Colonic mucosa (tissue), 4 donors: ENCODE measurements at regions not wholly inside any gene's neighbourhood (a gene's known extent, or its start where the extent isn't known, plus 50 kb on each side); places are given as distances from the start of the nearest gene placed in this dataset.
A peak's percentile ranks its signal among the peaks of the same experiment; 100 is the strongest.

Experiments used
- DNase-seq: peaks from one replicate; pipeline ENCODE4 v3.0.0-alpha.2; 2020
- H3K27ac ChIP-seq: fragments of 200-600 bp; one replicate; pipeline ENCODE4 v1.8.0; 2021
- H3K27me3 ChIP-seq: fragments of 200-600 bp; one replicate; pipeline ENCODE4 v1.8.0; 2021
- H3K36me3 ChIP-seq: fragments of 200-600 bp; one replicate; pipeline ENCODE4 v1.8.0; 2021
- H3K4me1 ChIP-seq: fragments of 200-600 bp; one replicate; pipeline ENCODE4 v1.8.0; 2021; ENCODE audit warnings: mild to moderate bottlenecking
- H3K4me3 ChIP-seq: fragments of 200-600 bp; one replicate; pipeline ENCODE4 v1.8.0; 2021
- H3K9ac ChIP-seq, 2 donors: one replicate each; pipeline ENCODE4 v1.7.0; 2013; ENCODE audit warnings: control low read depth in 2 of 2, low read depth in 2 of 2, low read length in 2 of 2
- H3K9me3 ChIP-seq: fragments of 200-600 bp; one replicate; pipeline ENCODE4 v1.8.0; 2021
- intact Hi-C: fragments of 100-400 bp; cut with DNase I; formaldehyde crosslinking; loops from one replicate; pipeline ENCODE4 v1.14.1; 2022
- TF ChIP-seq, protein P1 (sequence below): fragments of 200-600 bp; IDR thresholded peaks from one replicate; pipeline ENCODE4 v1.8.0; 2022; ENCODE audit warnings: antibody characterized with exemption, mild to moderate bottlenecking
- donor health status: healthy.
- donor health status: DM: no; HTN: no; CAD: no.
- donor health status: DM: no; HTN: no; CAD: no.

DNA sequence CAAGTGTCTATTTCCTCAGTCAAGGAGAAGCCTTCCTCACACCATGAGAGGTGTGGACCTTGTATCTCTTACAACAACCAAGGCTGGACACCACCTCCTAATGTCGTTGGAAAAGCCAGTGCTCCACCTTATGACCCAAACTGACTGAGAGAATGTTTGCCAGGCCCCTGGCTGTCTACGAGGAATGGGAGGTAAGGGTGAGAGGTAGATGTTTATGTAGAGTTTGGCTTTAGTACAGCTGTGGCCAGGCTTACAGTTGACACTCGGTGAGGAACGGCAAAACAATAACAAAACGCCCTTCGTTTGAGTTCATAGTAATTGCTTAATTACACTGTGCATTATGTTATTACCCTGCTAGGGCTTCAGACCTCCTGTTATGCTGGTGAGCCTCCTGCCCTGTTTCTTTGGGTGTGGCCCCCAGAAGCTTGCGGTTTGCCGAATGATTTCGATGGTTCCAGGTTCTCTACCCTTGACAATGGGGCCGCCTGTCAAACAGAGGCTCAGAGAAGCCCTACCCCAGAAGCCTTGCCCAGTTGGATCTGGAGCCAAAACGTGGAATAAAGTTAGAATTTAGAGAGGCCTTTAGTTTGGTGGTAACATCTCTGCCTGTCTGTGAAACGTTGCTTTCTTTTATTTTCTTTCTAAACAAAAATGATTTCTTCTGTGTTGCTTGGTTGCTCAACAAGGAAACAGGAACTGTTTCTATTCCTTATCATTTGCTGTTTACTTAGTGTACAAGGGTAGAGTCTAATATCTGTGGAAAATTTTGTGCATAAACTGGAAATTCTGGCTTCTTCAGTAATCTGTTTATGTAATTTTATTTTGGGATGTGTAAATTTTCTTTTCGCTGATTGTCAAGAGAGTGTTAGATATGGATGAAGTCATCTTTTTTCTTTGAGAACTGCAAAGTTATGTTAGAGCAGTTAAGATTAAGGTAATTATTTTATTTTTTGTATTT is 60.4 kb upstream of the FOXQ1 start:
- peak; percentile 57 for DNase-seq
- peak overlapping the region; percentile 5 for H3K27ac ChIP-seq
- TF ChIP-seq, protein P1, sequence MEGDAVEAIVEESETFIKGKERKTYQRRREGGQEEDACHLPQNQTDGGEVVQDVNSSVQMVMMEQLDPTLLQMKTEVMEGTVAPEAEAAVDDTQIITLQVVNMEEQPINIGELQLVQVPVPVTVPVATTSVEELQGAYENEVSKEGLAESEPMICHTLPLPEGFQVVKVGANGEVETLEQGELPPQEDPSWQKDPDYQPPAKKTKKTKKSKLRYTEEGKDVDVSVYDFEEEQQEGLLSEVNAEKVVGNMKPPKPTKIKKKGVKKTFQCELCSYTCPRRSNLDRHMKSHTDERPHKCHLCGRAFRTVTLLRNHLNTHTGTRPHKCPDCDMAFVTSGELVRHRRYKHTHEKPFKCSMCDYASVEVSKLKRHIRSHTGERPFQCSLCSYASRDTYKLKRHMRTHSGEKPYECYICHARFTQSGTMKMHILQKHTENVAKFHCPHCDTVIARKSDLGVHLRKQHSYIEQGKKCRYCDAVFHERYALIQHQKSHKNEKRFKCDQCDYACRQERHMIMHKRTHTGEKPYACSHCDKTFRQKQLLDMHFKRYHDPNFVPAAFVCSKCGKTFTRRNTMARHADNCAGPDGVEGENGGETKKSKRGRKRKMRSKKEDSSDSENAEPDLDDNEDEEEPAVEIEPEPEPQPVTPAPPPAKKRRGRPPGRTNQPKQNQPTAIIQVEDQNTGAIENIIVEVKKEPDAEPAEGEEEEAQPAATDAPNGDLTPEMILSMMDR: no peak

DNA sequence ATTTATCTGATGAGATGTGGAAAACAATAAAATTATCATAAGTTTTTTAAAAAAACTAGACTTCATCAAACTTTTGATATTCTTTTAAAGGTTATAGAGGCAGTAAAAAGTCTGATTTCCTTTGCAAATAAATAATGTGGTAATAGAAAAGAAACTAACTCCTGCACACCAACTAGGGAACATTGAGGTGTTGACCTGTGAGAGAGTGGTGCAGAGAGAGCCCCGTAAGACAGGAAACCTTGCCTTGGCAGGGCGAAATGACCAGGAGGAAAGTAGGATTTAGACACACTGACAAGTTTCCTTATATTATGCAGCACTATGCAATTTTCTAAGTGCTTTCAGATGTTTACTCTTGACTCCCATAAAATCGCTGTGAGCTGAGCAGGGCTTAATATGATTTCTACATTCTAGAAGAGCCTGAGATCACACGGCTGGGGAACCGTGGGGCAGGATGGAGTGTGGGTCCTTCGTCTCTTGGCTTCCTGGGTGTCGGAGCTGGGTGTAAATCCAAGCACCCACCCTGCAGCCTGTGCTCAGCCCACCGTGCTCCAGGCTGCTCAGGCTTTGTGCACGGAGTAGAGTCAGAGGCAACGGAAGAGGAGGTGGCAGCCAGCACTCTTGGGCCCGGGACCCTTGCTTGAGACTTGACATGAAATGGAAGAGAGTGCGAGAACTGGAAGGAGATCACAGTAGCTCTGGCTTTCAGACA is 61.3 kb upstream of the FOXQ1 start:
- TF ChIP-seq, protein P1: no peak
- no peak overlapping the region for H3K4me3 ChIP-seq
- no peaks in the 10 kb centered on the region for H3K36me3 ChIP-seq
- H3K27ac ChIP-seq: peak overlapping the region; percentile 5
- no peaks in the 10 kb centered on the region for H3K4me1 ChIP-seq
- no peaks in the 10 kb centered on the region for H3K9me3 ChIP-seq
- intact Hi-C loops: no loop called here
- no peaks in the 10 kb centered on the region for H3K27me3 ChIP-seq
- peak; percentile 29 for DNase-seq
- peak overlapping the region in 1 of 2 donors; percentile 38 for H3K9ac ChIP-seq

More for the DNA sequence above, 60.4 kb upstream of the FOXQ1 start:
- intact Hi-C loops: no loop called here
- Histone ChIP-seq H3K27me3 (no peaks in the 10 kb centered on the region), H3K36me3 (no peaks in the 10 kb centered on the region), H3K4me1 (no peaks in the 10 kb centered on the region), H3K9ac (peak overlapping the region in 1 of 2 donors; percentile 38), H3K9me3 (no peaks in the 10 kb centered on the region), H3K4me3 (no peak overlapping the region)

DNA sequence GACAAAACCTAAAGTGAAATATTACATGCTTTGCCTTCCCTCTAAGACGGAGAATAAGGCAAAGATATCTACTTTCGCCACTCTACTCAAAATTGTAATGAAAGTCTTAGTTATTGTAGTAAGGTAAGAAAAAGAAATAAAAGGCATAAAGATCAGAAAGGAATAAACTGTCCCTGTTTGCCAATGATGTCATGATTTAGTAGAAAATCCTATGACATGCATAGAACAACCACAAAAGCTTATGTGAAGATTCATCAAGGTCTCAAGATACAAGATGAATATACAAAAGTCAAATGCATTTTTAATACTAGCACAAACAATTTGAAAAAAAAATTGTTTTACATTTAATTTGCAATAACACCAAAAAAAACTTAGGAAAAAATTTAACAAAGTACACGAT is 64.0 kb upstream of the FOXQ1 start:
- no peaks in the 10 kb centered on the region for H3K9me3 ChIP-seq
- no peaks in the 10 kb centered on the region for H3K4me1 ChIP-seq
- TF ChIP-seq, protein P1: no peak
- H3K27ac ChIP-seq: no peak overlapping the region
- intact Hi-C loops: no loop called here
- no peaks in the 10 kb centered on the region for H3K27me3 ChIP-seq
- no peaks in the 10 kb centered on the region for H3K36me3 ChIP-seq
- H3K9ac ChIP-seq: no peak overlapping the region
- no peak overlapping the region for H3K4me3 ChIP-seq
- no peak for DNase-seq

DNA sequence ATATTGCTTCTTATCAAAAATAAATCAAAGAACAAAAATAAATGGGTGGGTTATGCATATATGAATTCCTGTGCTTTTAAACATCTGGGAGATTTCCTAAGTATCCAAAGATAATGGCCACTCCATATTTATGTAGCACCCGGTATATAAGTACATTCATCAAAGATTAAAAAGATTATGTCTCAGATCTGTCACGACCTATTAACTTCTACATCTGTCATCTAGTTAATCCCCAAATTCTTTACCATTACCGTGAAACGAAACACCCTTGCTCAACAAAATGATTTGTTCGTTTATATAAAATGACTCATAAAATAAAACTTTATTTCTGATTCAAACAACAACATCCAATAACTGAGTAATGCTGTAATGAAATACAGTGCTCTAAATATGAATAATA is 64.8 kb upstream of the FOXQ1 start:
- Histone ChIP-seq H3K9me3 (no peaks in the 10 kb centered on the region), H3K9ac (no peak overlapping the region), H3K27ac (no peak overlapping the region), H3K27me3 (no peaks in the 10 kb centered on the region), H3K4me3 (no peak overlapping the region), H3K36me3 (no peaks in the 10 kb centered on the region), H3K4me1 (no peaks in the 10 kb centered on the region)
- TF ChIP-seq, protein P1: no peak
- no peak for DNase-seq
- intact Hi-C loops: no loop called here

DNA sequence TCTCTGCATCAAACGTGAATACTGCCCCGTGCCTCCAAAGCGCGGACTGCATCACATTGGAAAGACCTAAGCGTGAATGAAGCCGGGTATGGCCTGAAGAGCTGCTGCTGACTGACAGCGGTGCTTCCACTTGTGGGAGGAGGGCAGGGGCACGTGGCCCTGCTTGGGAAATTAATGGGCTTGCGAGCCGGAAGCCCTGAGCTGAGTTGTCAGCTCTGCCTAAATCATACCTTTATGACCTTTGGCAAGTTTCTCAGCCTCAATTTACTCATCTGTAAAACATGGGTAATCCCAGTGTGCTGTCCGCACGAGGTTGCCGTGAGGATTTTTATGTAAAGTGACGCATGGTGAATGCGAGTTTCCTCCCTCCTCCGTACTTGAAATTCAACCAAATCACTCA is 67.0 kb upstream of the FOXQ1 start:
- TF ChIP-seq, protein P1: no peak
- H3K36me3 ChIP-seq: no peaks in the 10 kb centered on the region
- no peaks in the 10 kb centered on the region for H3K4me1 ChIP-seq
- intact Hi-C loops: no loop called here
- no peaks in the 10 kb centered on the region for H3K27me3 ChIP-seq
- no peak overlapping the region for H3K9ac ChIP-seq
- H3K27ac ChIP-seq: no peak overlapping the region
- H3K9me3 ChIP-seq: no peaks in the 10 kb centered on the region
- H3K4me3 ChIP-seq: no peak overlapping the region
- DNase-seq: no peak
